Trophoblast cell (in vitro differentiated cells and primary cell): ENCODE measurements at regions not wholly inside any gene's neighbourhood (a gene's known extent, or its start where the extent isn't known, plus 50 kb on each side); places are given as distances from the start of the nearest gene placed in this dataset.

Experiments
- DNase-seq, 2 donors: peaks; one replicate each; pipeline ENCODE4 v3.0.0-alpha.2; 2016
- H2AFZ ChIP-seq: 2 replicates; pipeline ENCODE4 v1.6.1; 2013; ENCODE audit warnings: low read length, moderate library complexity, mild to moderate bottlenecking; ENCODE audit not compliant: insufficient read depth, poor library complexity
- H2AK5ac ChIP-seq: 2 replicates; pipeline ENCODE4 v1.6.1; 2013; ENCODE audit warnings: mild to moderate bottlenecking, low read length
- H2BK120ac ChIP-seq: 2 replicates; pipeline ENCODE4 v1.6.1; 2013; ENCODE audit warnings: low read length, mild to moderate bottlenecking, moderate library complexity; ENCODE audit not compliant: insufficient read depth, poor library complexity
- H2BK12ac ChIP-seq: 2 replicates; pipeline ENCODE4 v1.6.1; 2013; ENCODE audit warnings: mild to moderate bottlenecking, low read length, moderate library complexity
- H2BK5ac ChIP-seq: 2 replicates; pipeline ENCODE4 v1.6.1; 2013; ENCODE audit warnings: low read length, low read depth, moderate library complexity, mild to moderate bottlenecking; ENCODE audit not compliant: poor library complexity
- H3K14ac ChIP-seq: 2 replicates; pipeline ENCODE4 v1.6.1; 2013; ENCODE audit warnings: mild to moderate bottlenecking, low read length
- H3K18ac ChIP-seq: 2 replicates; pipeline ENCODE4 v1.6.1; 2013; ENCODE audit warnings: mild to moderate bottlenecking, low read length
- H3K23ac ChIP-seq: 2 replicates; pipeline ENCODE4 v1.6.1; 2013; ENCODE audit warnings: low read length
- H3K27ac ChIP-seq: 2 replicates; pipeline ENCODE4 v1.5.1; 2013; ENCODE audit warnings: low read depth, mild to moderate bottlenecking, inconsistent platforms, low read length, moderate library complexity
- H3K27me3 ChIP-seq: 2 replicates; pipeline ENCODE4 v1.6.1; 2013; ENCODE audit warnings: inconsistent platforms, mild to moderate bottlenecking, low read length, moderate library complexity; ENCODE audit not compliant: insufficient read depth
- H3K36me3 ChIP-seq, 2 experiments: 1 replicate in 1 of 2; 2 replicates in 1 of 2; pipeline ENCODE4 v1.6.1; 2013; ENCODE audit warnings: low read length in 2 of 2, mild to moderate bottlenecking in 2 of 2, moderate library complexity in 1 of 2; ENCODE audit not compliant: insufficient read depth in 2 of 2, control insufficient read depth in 1 of 2
- H3K4ac ChIP-seq: 2 replicates; pipeline ENCODE4 v1.6.1; 2013; ENCODE audit warnings: low read depth, mild to moderate bottlenecking, low read length, moderate library complexity
- H3K4me1 ChIP-seq, 2 experiments: 1 replicate in 1 of 2; 2 replicates in 1 of 2; pipeline ENCODE4 v1.6.1; 2013; ENCODE audit warnings: low read length in 2 of 2, mild to moderate bottlenecking in 2 of 2, moderate library complexity in 1 of 2; ENCODE audit not compliant: insufficient read depth in 2 of 2, control insufficient read depth in 1 of 2
- H3K4me2 ChIP-seq: 2 replicates; pipeline ENCODE4 v1.6.1; 2013; ENCODE audit warnings: inconsistent platforms, mild to moderate bottlenecking, low read length, moderate library complexity
- H3K4me3 ChIP-seq: 2 replicates; pipeline ENCODE4 v1.5.1; 2013; ENCODE audit warnings: mild to moderate bottlenecking, low read depth, low read length, inconsistent platforms
- H3K79me1 ChIP-seq: one replicate; pipeline ENCODE4 v1.6.1; 2013; ENCODE audit warnings: low read length
- H3K79me2 ChIP-seq: 2 replicates; pipeline ENCODE4 v1.6.1; 2013; ENCODE audit warnings: low read length, mild to moderate bottlenecking; ENCODE audit not compliant: control insufficient read depth, insufficient read depth, poor library complexity
- H3K9ac ChIP-seq: 2 replicates; pipeline ENCODE4 v1.6.1; 2013; ENCODE audit warnings: mild to moderate bottlenecking, low read length
- H3K9me3 ChIP-seq: 2 replicates; pipeline ENCODE4 v1.6.1; 2013; ENCODE audit warnings: low read depth, mild to moderate bottlenecking, control low read depth, inconsistent platforms, low read length; ENCODE audit not compliant: insufficient read depth
- H4K12ac ChIP-seq: 2 replicates; pipeline ENCODE4 v1.6.1; 2013; ENCODE audit warnings: low read depth, mild to moderate bottlenecking, low read length, moderate library complexity
- H4K8ac ChIP-seq: 2 replicates; pipeline ENCODE4 v1.6.1; 2013; ENCODE audit warnings: low read depth, mild to moderate bottlenecking, low read length, moderate library complexity
- H4K91ac ChIP-seq: one replicate; pipeline ENCODE4 v1.6.1; 2013; ENCODE audit warnings: low read depth, mild to moderate bottlenecking, low read length, moderate library complexity
- WGBS: extraction: QIAGEN DNeasy Blood & Tissue Kit; methylation state at CpG from one replicate; pipeline ENCODE4 v1.1.7; 2013; ENCODE audit warnings: missing lambda C conversion rate; ENCODE audit not compliant: insufficient read length, insufficient coverage; ENCODE audit errors: extremely low coverage; 5-methylcytosine and 5-hydroxymethylcytosine counted together

DNA sequence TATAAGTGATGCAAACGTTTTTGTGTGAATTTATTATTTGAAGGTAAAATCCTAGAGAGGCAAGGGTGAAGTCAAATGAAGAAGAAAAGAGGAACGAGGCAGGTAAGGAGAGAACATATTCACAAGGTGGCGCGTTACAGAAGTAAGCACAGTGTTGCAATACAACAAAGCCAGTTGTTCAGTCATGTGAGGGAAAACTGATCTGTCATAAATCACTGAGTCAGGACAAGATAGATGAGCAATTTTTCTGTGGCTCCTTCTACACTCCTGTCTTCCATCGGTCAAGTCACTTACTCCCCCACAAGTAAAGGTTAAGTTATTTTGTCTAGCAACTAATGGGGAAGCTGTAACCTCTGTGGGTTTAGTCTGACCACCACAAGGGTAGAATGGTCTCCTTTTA lies 203.0 kb upstream of the GK2 start:
- WGBS: no CpG with 5 or more reads among the region's 5 CpGs
- no peak overlapping the region for H3K4me3 ChIP-seq

DNA sequence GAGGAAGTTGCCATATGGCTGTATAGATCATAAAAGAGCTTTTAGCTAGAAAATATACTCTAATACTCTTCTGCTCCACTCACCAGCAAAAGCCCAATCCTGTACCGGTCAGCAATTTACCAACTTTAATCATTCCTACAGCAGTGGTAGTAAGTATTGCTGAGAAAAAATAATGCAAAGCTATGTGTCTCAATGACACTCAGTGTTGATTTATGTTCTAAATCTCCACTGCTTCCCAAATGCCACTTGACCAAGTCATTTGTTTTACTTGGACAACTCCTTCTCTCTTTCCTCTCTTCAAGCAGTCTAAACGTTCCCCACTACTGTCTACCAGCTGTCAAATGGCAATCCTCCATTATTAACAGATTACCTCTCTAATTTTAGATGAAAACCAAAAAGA lies 201.8 kb upstream of the GK2 start:
- Histone ChIP-seq H2BK5ac (no peak overlapping the region), H3K9ac (no peak overlapping the region), H3K27me3 (no peaks in the 10 kb centered on the region), H3K4me2 (no peak overlapping the region), H3K79me1 (no peaks in the 10 kb centered on the region), H3K4ac (no peak overlapping the region), H4K8ac (no peak overlapping the region), H3K4me1 (no peaks in the 10 kb centered on the region), H3K79me2 (no peaks in the 10 kb centered on the region), H3K18ac (no peak overlapping the region), H2BK120ac (no peak overlapping the region), H4K12ac (no peak overlapping the region), H3K27ac (no peak overlapping the region), H3K36me3 (no peaks in the 10 kb centered on the region), H2AFZ (no peak overlapping the region), H2AK5ac (no peak overlapping the region), H3K4me3 (no peak overlapping the region), H3K14ac (no peak overlapping the region), H3K23ac (no peak overlapping the region), H3K9me3 (no peaks in the 10 kb centered on the region), H4K91ac (no peak overlapping the region), H2BK12ac (no peak overlapping the region)
- no CpG with 5 or more reads among the region's 2 CpGs for WGBS
- DNase-seq: no peak

More for the DNA sequence above, 203.0 kb upstream of the GK2 start:
- H4K91ac ChIP-seq: no peak overlapping the region
- no peak overlapping the region for H3K18ac ChIP-seq
- H4K8ac ChIP-seq: no peak overlapping the region
- H3K4me1 ChIP-seq: no peaks in the 10 kb centered on the region
- H2BK12ac ChIP-seq: no peak overlapping the region
- H3K9me3 ChIP-seq: no peaks in the 10 kb centered on the region
- H2AK5ac ChIP-seq: no peak overlapping the region
- no peaks in the 10 kb centered on the region for H3K27me3 ChIP-seq
- no peak overlapping the region for H3K23ac ChIP-seq
- no peak overlapping the region for H2BK5ac ChIP-seq
- no peaks in the 10 kb centered on the region for H3K79me2 ChIP-seq
- no peak overlapping the region for H4K12ac ChIP-seq
- no peaks in the 10 kb centered on the region for H3K79me1 ChIP-seq
- no peak overlapping the region for H3K14ac ChIP-seq
- no peak overlapping the region for H3K27ac ChIP-seq
- no peak overlapping the region for H2BK120ac ChIP-seq
- H3K36me3 ChIP-seq: no peaks in the 10 kb centered on the region
- no peak for DNase-seq
- H2AFZ ChIP-seq: no peak overlapping the region
- no peak overlapping the region for H3K4ac ChIP-seq
- no peak overlapping the region for H3K9ac ChIP-seq
- H3K4me2 ChIP-seq: no peak overlapping the region

DNA sequence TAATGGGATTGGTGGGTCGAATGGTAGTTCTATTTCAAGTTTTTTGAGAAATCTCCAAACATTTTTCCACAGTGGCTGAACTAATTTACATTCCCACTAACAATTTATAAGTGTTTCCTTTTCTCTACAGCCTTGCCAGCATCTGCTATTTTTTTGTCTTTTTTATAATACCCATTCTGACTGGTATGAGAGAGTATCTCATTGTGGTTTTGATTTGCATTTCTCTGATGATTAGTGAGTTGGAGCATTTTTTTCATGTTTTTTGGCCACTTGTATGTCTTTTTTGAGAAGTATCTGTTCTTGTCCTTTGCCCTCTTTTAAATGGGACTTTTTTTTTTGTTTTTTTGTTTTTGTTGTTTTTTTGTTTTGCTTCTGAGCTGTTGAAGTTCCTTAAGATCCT lies 200.0 kb upstream of the GK2 start:
- DNase-seq: no peak
- Histone ChIP-seq H3K9ac (no peak overlapping the region), H4K91ac (no peak overlapping the region), H3K4me3 (no peak overlapping the region), H3K79me2 (no peaks in the 10 kb centered on the region), H3K23ac (no peak overlapping the region), H3K4ac (no peak overlapping the region), H2AK5ac (no peak overlapping the region), H2BK12ac (no peak overlapping the region), H3K4me1 (no peaks in the 10 kb centered on the region), H3K79me1 (no peaks in the 10 kb centered on the region), H4K8ac (no peak overlapping the region), H3K14ac (no peak overlapping the region), H3K27ac (no peak overlapping the region), H3K4me2 (no peak overlapping the region), H4K12ac (no peak overlapping the region), H2BK5ac (no peak overlapping the region), H2AFZ (no peak overlapping the region), H3K36me3 (no peaks in the 10 kb centered on the region), H2BK120ac (no peak overlapping the region), H3K27me3 (no peaks in the 10 kb centered on the region), H3K9me3 (no peaks in the 10 kb centered on the region), H3K18ac (no peak overlapping the region)
- WGBS: no CpG with 5 or more reads among the region's 1 CpG

DNA sequence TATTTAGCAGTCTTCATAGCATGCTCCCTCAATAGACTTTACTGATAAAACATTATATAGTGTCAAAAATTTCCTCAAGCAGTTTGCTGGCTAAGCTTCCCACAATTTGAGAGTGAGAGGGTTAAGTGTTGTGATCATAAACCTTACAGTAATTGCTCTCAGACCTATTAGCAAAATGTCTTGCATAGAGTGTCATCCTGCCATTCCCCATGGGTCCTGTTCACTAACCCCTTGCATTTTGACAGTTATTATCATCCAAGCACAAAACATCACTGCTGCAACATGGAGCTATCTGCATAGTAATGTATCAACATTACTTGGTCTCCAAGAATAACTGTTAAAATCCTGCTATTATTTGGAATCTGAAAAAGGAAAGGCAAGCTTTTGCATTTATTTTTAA lies 196.1 kb upstream of the GK2 start:
- Histone ChIP-seq H3K4ac (no peak overlapping the region), H3K23ac (no peak overlapping the region), H4K8ac (no peak overlapping the region), H3K79me2 (no peaks in the 10 kb centered on the region), H3K27ac (no peak overlapping the region), H3K18ac (no peak overlapping the region), H3K27me3 (no peaks in the 10 kb centered on the region), H3K4me1 (no peaks in the 10 kb centered on the region), H2AFZ (no peak overlapping the region), H3K9me3 (no peaks in the 10 kb centered on the region), H3K4me3 (no peak overlapping the region), H2AK5ac (no peak overlapping the region), H2BK5ac (no peak overlapping the region), H3K9ac (no peak overlapping the region), H3K4me2 (no peak overlapping the region), H4K12ac (no peak overlapping the region), H2BK12ac (no peak overlapping the region), H3K79me1 (no peaks in the 10 kb centered on the region), H2BK120ac (no peak overlapping the region), H4K91ac (no peak overlapping the region), H3K14ac (no peak overlapping the region), H3K36me3 (no peaks in the 10 kb centered on the region)
- DNase-seq: no peak

DNA sequence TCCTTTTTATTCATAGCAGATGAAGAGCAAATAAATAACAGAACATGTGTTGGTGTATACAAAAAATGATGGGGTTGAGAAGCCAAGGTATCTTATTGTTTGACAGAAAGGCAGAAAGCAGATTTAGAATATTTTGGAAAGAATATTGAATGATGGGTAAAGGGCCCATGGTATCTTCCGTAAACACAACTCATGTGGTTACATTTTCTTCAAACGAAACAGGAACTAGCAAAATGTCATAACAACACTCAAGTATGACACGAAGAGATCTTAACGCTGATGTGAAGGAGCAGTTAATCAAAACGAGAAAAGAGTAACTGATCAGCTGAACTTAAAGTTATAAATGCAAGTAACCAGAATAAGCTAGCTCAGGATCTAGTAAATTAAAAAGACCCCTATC lies 195.7 kb upstream of the GK2 start:
- Histone ChIP-seq H3K79me2 (no peaks in the 10 kb centered on the region), H3K4me1 (no peaks in the 10 kb centered on the region), H3K79me1 (no peaks in the 10 kb centered on the region), H4K12ac (no peak overlapping the region), H3K9me3 (no peaks in the 10 kb centered on the region), H3K4ac (no peak overlapping the region), H3K9ac (no peak overlapping the region), H3K27me3 (no peaks in the 10 kb centered on the region), H4K91ac (no peak overlapping the region), H2BK12ac (no peak overlapping the region), H3K4me2 (no peak overlapping the region), H2BK5ac (no peak overlapping the region), H2AK5ac (no peak overlapping the region), H2BK120ac (no peak overlapping the region), H2AFZ (no peak overlapping the region), H3K23ac (no peak overlapping the region), H3K14ac (no peak overlapping the region), H3K36me3 (no peaks in the 10 kb centered on the region), H4K8ac (no peak overlapping the region), H3K27ac (no peak overlapping the region), H3K18ac (no peak overlapping the region), H3K4me3 (no peak overlapping the region)
- DNase-seq: no peak
- WGBS: no CpG with 5 or more reads among the region's 5 CpGs
